ENCODE measurements at regions not wholly inside any gene's neighbourhood (a gene's known extent, or its start where the extent isn't known, plus 50 kb on each side); places are given as distances from the start of the nearest gene placed in this dataset.

GRCh38 chr14:84926656-84927055 lies 603.3 kb upstream of the FLRT2 start:
- TF ChIP-seq CTCF (IDR thresholded peaks at IDR 0.05; ENCODE audit: unreplicated experiment): no peak
- Mint-ChIP-seq H3K9me3 (ENCODE audit: unreplicated experiment) (no peaks in the 10 kb centered on the region), H3K4me1 (ENCODE audit: insufficient read depth, unreplicated experiment) (no peaks in the 10 kb centered on the region), H3K27ac (ENCODE audit: low read depth, unreplicated experiment) (no peak overlapping the region), H3K27me3 (ENCODE audit: insufficient read depth, unreplicated experiment) (no peaks in the 10 kb centered on the region), H3K36me3 (ENCODE audit: insufficient read depth, unreplicated experiment) (no peaks in the 10 kb centered on the region), H3K4me3 (ENCODE audit: unreplicated experiment) (no peak overlapping the region)
- intact Hi-C loops (cut with micrococcal nuclease): no loop called here
- DNase-seq (ENCODE audit: unreplicated experiment): no peak
- CTCF ChIA-PET: no interaction called here
- no TSS peak for BruUV-seq (replicated peaks)
- POLR2A ChIA-PET: interaction anchor here (0.5 kb wide), 1 partner anchor 212 kb away, joined by 3 read pairs; no protein-coding TSS in a partner anchor

GRCh38 chr14:84927096-84927827 lies 602.7 kb upstream of the FLRT2 start:
- H3K4me3 Mint-ChIP-seq (ENCODE audit: unreplicated experiment): no peak overlapping the region
- no peak overlapping the region for H3K27ac Mint-ChIP-seq (ENCODE audit: low read depth, unreplicated experiment)
- no peaks in the 10 kb centered on the region for H3K36me3 Mint-ChIP-seq (ENCODE audit: insufficient read depth, unreplicated experiment)
- ChIA-PET CTCF (no interaction called here), POLR2A (no interaction called here)
- H3K4me1 Mint-ChIP-seq (ENCODE audit: insufficient read depth, unreplicated experiment): no peaks in the 10 kb centered on the region
- intact Hi-C loops (cut with micrococcal nuclease): no loop called here
- no peak for TF ChIP-seq CTCF (IDR thresholded peaks at IDR 0.05; ENCODE audit: unreplicated experiment)
- no peak for DNase-seq (ENCODE audit: unreplicated experiment)
- no peaks in the 10 kb centered on the region for H3K27me3 Mint-ChIP-seq (ENCODE audit: insufficient read depth, unreplicated experiment)
- no TSS peak for BruUV-seq (replicated peaks)
- H3K9me3 Mint-ChIP-seq (ENCODE audit: unreplicated experiment): no peaks in the 10 kb centered on the region

GRCh38 chr14:84929086-84929485 lies 600.9 kb upstream of the FLRT2 start:
- no peak overlapping the region for H3K27ac Mint-ChIP-seq (ENCODE audit: low read depth, unreplicated experiment)
- H3K9me3 Mint-ChIP-seq (ENCODE audit: unreplicated experiment): no peaks in the 10 kb centered on the region
- H3K4me3 Mint-ChIP-seq (ENCODE audit: unreplicated experiment): no peak overlapping the region
- no peaks in the 10 kb centered on the region for H3K27me3 Mint-ChIP-seq (ENCODE audit: insufficient read depth, unreplicated experiment)
- intact Hi-C loops (cut with micrococcal nuclease): no loop called here
- TF ChIP-seq CTCF (IDR thresholded peaks at IDR 0.05; ENCODE audit: unreplicated experiment): no peak
- no peaks in the 10 kb centered on the region for H3K4me1 Mint-ChIP-seq (ENCODE audit: insufficient read depth, unreplicated experiment)
- ChIA-PET CTCF (no interaction called here), POLR2A (no interaction called here)
- no peak for DNase-seq (ENCODE audit: unreplicated experiment)
- no peaks in the 10 kb centered on the region for H3K36me3 Mint-ChIP-seq (ENCODE audit: insufficient read depth, unreplicated experiment)
- no TSS peak for BruUV-seq (replicated peaks)

GRCh38 chr14:84929834-84930233 lies 600.1 kb upstream of the FLRT2 start:
- no TSS peak for BruUV-seq (replicated peaks)
- CTCF ChIA-PET: no interaction called here

More at GRCh38 chr14:84929834-84930233, 600.1 kb upstream of the FLRT2 start:
- Mint-ChIP-seq H3K4me1 (ENCODE audit: insufficient read depth, unreplicated experiment) (no peaks in the 10 kb centered on the region), H3K27ac (ENCODE audit: low read depth, unreplicated experiment) (no peak overlapping the region), H3K9me3 (ENCODE audit: unreplicated experiment) (no peaks in the 10 kb centered on the region), H3K36me3 (ENCODE audit: insufficient read depth, unreplicated experiment) (no peaks in the 10 kb centered on the region), H3K27me3 (ENCODE audit: insufficient read depth, unreplicated experiment) (no peaks in the 10 kb centered on the region), H3K4me3 (ENCODE audit: unreplicated experiment) (no peak overlapping the region)
- no peak for DNase-seq (ENCODE audit: unreplicated experiment)
- POLR2A ChIA-PET: interaction anchor here (0.6 kb wide), 1 partner anchor 72 kb away, joined by 3 read pairs; no protein-coding TSS in a partner anchor
- intact Hi-C loops (cut with micrococcal nuclease): no loop called here
- TF ChIP-seq CTCF (IDR thresholded peaks at IDR 0.05; ENCODE audit: unreplicated experiment): no peak
